Urinary bladder (tissue), 3 donors: ENCODE measurements at regions not wholly inside any gene's neighbourhood (a gene's known extent, or its start where the extent isn't known, plus 50 kb on each side); places are given as distances from the start of the nearest gene placed in this dataset.

Experiments
- DNase-seq: peaks from one replicate; pipeline ENCODE4 v3.0.0-alpha.2; 2015; ENCODE audit errors: extremely low spot score
- H3K27ac ChIP-seq: one replicate; pipeline ENCODE4 v1.5.1; 2013; ENCODE audit warnings: low read depth, mild to moderate bottlenecking, moderate library complexity
- H3K36me3 ChIP-seq: one replicate; pipeline ENCODE4 v1.6.1; 2013; ENCODE audit warnings: mild to moderate bottlenecking, moderate library complexity; ENCODE audit not compliant: insufficient read depth
- H3K4me1 ChIP-seq: one replicate; pipeline ENCODE4 v1.6.1; 2013; ENCODE audit warnings: mild to moderate bottlenecking, moderate library complexity; ENCODE audit not compliant: insufficient read depth
- H3K4me3 ChIP-seq: one replicate; pipeline ENCODE4 v1.5.1; 2013; ENCODE audit warnings: low read depth, low read length
- WGBS: extraction: QIAGEN DNeasy Blood & Tissue Kit; methylation state at CpG from one replicate; pipeline ENCODE4 v1.1.7; 2013; 5-methylcytosine and 5-hydroxymethylcytosine counted together
- donor health status: healthy with polysubstance abuse.
- donor health status: healthy.

DNA sequence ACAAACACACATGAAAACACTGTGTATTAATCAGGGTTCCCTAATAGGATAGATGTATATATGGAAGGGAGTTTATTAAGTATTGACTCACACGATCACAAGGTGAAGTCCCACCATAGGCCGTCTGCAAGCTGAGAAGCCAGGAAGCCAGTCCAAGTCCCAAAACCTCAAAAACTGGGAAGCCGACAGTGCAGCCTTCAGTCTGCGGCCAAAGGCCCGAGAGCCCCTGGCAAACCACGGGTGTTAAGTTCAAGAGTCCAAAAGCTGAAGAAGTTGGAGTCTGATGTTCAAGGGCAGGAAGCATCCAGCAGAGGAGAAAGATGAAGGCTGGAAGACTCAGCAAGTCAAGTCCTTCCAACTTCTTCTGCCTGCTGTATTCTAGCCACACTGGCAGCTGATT lies 1085.0 kb upstream of the TMEM132C start:
- no peak overlapping the region for H3K4me3 ChIP-seq
- no peaks in the 10 kb centered on the region for H3K4me1 ChIP-seq
- 90% methylated on average over 6 of the region's 6 CpGs for WGBS
- H3K27ac ChIP-seq, result no peak overlapping the region
- DNase-seq, result no peak
- no peaks in the 10 kb centered on the region for H3K36me3 ChIP-seq

GRCh38 chr12:127189992-127190391 lies 1077.0 kb upstream of the TMEM132C start:
- Histone ChIP-seq H3K36me3 (no peaks in the 10 kb centered on the region), H3K4me1 (no peaks in the 10 kb centered on the region), H3K27ac (no peak overlapping the region), H3K4me3 (no peak overlapping the region)
- 88% methylated on average over 1 of the region's 1 CpG for whole genome bisulfite sequencing
- DNase-seq, result no peak

DNA sequence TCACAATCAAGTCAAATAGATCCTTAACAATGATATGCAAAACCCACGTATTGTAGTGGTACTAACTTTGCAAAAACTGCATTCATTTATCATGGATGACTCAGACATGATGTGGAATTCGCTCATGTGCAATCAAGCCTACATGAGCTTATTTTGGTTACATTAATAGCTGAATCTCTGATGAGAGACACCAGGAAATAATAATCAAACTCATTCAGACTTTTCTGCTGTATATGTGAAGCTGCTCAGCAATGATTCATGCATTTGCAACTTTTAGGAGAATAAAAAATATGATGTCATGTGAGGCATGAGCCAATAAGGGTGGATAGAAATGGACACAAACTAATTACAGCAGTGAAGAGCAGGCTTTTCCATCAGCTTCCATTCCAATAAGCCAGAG lies 1075.8 kb upstream of the TMEM132C start:
- no peaks in the 10 kb centered on the region for H3K4me1 ChIP-seq
- no peak overlapping the region for H3K27ac ChIP-seq
- WGBS, result 55% methylated on average over 2 of the region's 2 CpGs
- no peaks in the 10 kb centered on the region for H3K36me3 ChIP-seq
- H3K4me3 ChIP-seq, result no peak overlapping the region
- DNase-seq, result no peak

- no peak for DNase-seq
- Histone ChIP-seq H3K4me3 (no peak overlapping the region), H3K27ac (no peak overlapping the region), H3K36me3 (no peaks in the 10 kb centered on the region), H3K4me1 (no peaks in the 10 kb centered on the region)
- WGBS, result 42% methylated on average over 3 of the region's 3 CpGs
These were observed 1074.6 kb upstream of the TMEM132C start for GRCh38 chr12:127192391-127192790.

DNA sequence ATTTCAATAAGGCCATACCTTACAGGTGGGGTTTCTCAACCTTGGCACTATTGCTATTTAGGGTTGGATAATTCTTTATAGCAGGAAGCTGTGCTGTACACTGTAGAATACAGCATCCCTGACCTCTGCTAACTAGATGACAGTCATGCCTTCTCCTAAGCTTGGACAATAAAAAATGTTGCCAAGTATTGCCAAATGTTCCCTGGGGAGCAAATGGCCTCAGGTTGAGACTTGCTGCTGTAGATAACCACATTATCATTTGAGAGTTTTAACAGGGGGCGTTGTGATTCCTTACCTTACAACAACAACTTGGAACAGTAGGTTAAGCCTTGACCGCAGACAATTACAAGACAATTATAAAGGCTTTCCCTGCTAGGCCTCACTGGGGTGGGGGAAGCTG lies 1073.6 kb upstream of the TMEM132C start:
- H3K36me3 ChIP-seq, result no peaks in the 10 kb centered on the region
- no peak overlapping the region for H3K4me3 ChIP-seq
- WGBS, result 83% methylated on average over 2 of the region's 2 CpGs
- no peak overlapping the region for H3K27ac ChIP-seq
- DNase-seq, result no peak
- no peaks in the 10 kb centered on the region for H3K4me1 ChIP-seq

- no peak for DNase-seq
- Histone ChIP-seq H3K36me3 (no peaks in the 10 kb centered on the region), H3K27ac (no peak overlapping the region), H3K4me3 (no peak overlapping the region), H3K4me1 (no peaks in the 10 kb centered on the region)
- WGBS, result 67% methylated on average over 3 of the region's 3 CpGs
These were observed 1072.8 kb upstream of the TMEM132C start for GRCh38 chr12:127194176-127194575.

GRCh38 chr12:127205781-127206555 lies 1061.0 kb upstream of the TMEM132C start:
- no peak for DNase-seq

GRCh38 chr12:127209318-127209717 lies 1057.7 kb upstream of the TMEM132C start:
- DNase-seq, result no peak
- H3K36me3 ChIP-seq, result no peaks in the 10 kb centered on the region
- WGBS, result 84% methylated on average over 2 of the region's 2 CpGs

More at GRCh38 chr12:127205781-127206555, 1061.0 kb upstream of the TMEM132C start:
- Histone ChIP-seq H3K4me3 (no peak overlapping the region), H3K27ac (no peak overlapping the region), H3K36me3 (no peaks in the 10 kb centered on the region), H3K4me1 (no peaks in the 10 kb centered on the region)
- WGBS, result 46% methylated on average over 3 of the region's 3 CpGs

DNA sequence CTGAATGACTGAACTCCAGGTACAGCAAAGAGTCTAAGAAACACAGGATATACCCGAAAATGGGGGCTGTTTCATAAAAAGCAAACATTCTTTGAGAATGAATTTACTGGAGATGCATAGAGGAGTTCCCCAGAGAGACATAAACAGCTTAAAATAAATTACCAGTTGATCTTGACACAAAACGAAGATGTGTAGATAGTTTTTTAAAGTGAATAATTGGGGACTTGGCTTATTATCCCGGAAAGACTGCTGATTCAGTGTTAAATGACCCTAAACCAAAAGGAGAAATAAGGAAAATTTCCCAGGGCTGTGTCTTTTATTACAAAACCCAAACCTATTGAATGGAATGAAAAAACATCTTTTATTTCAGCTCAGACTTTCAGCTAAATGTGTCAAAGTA lies 1052.8 kb upstream of the TMEM132C start:
- no peak for DNase-seq
- Histone ChIP-seq H3K4me3 (no peak overlapping the region), H3K27ac (no peak overlapping the region), H3K4me1 (no peaks in the 10 kb centered on the region), H3K36me3 (no peaks in the 10 kb centered on the region)
- 57% methylated on average over 3 of the region's 3 CpGs for WGBS

More at GRCh38 chr12:127209318-127209717, 1057.7 kb upstream of the TMEM132C start:
- no peak overlapping the region for H3K27ac ChIP-seq
- H3K4me1 ChIP-seq, result no peaks in the 10 kb centered on the region
- H3K4me3 ChIP-seq, result no peak overlapping the region

DNA sequence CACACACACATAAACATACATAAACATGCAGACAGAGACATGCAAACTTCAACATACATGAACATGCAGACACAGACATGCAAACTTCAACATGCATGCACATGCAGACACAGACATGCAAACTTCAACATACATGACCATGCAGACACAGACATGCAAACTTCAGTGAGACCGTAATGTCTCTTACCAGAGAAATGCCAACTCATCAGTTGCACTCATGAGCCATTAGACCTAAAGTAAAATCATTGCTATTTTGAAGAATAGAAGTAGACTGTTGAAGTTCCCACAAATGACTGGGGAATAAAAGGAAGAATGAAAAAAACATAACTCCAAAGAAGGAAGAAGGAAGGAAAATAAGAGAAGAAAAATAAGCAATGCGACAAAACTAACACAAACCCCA lies 1044.0 kb upstream of the TMEM132C start:
- DNase-seq, result no peak
- Histone ChIP-seq H3K36me3 (no peaks in the 10 kb centered on the region), H3K4me1 (no peaks in the 10 kb centered on the region), H3K27ac (no peak overlapping the region), H3K4me3 (no peak overlapping the region)
- WGBS, result 93% methylated on average over 2 of the region's 2 CpGs

- no peaks in the 10 kb centered on the region for H3K4me1 ChIP-seq
- no peak for DNase-seq
- H3K4me3 ChIP-seq, result no peak overlapping the region
- no peaks in the 10 kb centered on the region for H3K36me3 ChIP-seq
- no peak overlapping the region for H3K27ac ChIP-seq
- WGBS, result 41% methylated on average over 3 of the region's 3 CpGs
These were observed 1043.2 kb upstream of the TMEM132C start for GRCh38 chr12:127223731-127224130.

DNA sequence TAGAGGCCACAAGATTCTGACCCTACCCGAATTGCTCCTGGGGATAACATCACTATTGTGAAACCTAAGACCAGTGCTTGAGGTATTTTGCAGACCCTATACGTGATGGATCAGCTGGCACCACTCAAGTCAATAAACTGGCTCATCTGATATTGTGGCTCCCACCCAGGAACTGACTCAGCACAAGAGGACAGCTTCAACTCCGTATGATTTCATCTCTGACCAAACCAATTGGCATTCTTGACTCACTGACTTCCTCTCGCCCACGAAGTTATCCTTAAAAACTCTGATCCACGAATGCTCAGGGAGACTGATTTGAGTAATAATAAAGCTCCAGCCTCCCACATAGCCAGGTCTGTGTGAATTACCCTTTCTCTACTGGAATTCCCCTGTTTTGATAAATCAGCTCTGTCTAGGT lies 1036.1 kb upstream of the TMEM132C start:
- DNase-seq, result no peak
- Histone ChIP-seq H3K36me3 (no peaks in the 10 kb centered on the region), H3K4me1 (no peaks in the 10 kb centered on the region), H3K27ac (no peak overlapping the region), H3K4me3 (no peak overlapping the region)
- WGBS, result 69% methylated on average over 6 of the region's 6 CpGs

GRCh38 chr12:127231371-127231770 lies 1035.6 kb upstream of the TMEM132C start:
- no peaks in the 10 kb centered on the region for H3K4me1 ChIP-seq
- WGBS, result 81% methylated on average over 7 of the region's 7 CpGs
- no peaks in the 10 kb centered on the region for H3K36me3 ChIP-seq

DNA sequence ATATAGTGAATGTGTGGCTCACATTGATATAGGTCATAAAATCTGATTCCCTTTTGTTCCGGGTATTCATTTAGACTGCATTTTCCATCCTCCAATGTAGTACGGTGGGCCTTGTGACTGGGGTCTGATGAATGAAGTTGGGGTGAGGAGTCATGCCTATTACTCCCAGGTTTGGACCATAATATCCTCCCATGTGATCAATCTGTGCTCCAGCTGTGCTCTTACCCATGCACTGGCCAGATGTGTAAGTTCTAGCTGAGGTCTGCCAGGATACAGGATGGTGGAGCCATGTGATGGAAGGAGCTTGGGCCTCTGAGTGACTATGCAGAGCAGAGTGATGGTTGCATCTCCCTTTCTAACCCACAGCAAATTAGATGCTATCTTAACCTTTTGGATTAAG lies 1034.0 kb upstream of the TMEM132C start:
- 75% methylated on average over 2 of the region's 2 CpGs for WGBS
- Histone ChIP-seq H3K36me3 (no peaks in the 10 kb centered on the region), H3K4me1 (no peaks in the 10 kb centered on the region)

More at GRCh38 chr12:127231371-127231770, 1035.6 kb upstream of the TMEM132C start:
- Histone ChIP-seq H3K4me3 (no peak overlapping the region), H3K27ac (no peak overlapping the region)
- DNase-seq, result no peak

More for the DNA sequence above, 1034.0 kb upstream of the TMEM132C start:
- no peak overlapping the region for H3K4me3 ChIP-seq
- no peak for DNase-seq
- no peak overlapping the region for H3K27ac ChIP-seq
